ENCODE measurements at regions not wholly inside any gene's neighbourhood (a gene's known extent, or its start where the extent isn't known, plus 50 kb on each side); places are given as distances from the start of the nearest gene placed in this dataset.
"Not testable (repeated sequence)": the region's sequence is repeated elsewhere in the genome, so short reads cannot be mapped to it uniquely, and the experiment has no call there.

DNA sequence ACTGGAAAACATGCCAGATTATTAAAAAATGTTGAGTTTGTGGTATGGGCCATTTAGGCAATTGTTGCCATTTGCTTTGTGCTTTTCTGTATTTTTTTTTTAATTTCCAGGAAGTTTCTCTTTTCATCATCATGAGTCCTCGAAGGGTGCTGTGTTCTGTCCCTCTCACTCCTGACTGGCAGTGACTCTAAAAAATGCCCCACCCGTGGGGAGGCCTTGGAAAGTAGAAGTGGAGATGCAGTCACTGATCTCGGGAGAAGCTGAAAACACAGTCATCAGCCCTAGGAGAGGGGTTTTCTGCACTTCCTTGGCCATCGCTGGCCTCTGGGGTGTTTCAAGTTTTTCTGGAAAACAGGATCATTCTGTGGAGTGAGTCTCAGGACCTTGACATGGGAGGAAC is 98.5 kb upstream of the GRK3 start:
- H3K4me3 ChIP-seq (ENCODE audit: control insufficient read depth, low read depth, low read length), result no peak overlapping the region
- no peak for DNase-seq (ENCODE audit: low read depth)
- TF ChIP-seq, protein P1, sequence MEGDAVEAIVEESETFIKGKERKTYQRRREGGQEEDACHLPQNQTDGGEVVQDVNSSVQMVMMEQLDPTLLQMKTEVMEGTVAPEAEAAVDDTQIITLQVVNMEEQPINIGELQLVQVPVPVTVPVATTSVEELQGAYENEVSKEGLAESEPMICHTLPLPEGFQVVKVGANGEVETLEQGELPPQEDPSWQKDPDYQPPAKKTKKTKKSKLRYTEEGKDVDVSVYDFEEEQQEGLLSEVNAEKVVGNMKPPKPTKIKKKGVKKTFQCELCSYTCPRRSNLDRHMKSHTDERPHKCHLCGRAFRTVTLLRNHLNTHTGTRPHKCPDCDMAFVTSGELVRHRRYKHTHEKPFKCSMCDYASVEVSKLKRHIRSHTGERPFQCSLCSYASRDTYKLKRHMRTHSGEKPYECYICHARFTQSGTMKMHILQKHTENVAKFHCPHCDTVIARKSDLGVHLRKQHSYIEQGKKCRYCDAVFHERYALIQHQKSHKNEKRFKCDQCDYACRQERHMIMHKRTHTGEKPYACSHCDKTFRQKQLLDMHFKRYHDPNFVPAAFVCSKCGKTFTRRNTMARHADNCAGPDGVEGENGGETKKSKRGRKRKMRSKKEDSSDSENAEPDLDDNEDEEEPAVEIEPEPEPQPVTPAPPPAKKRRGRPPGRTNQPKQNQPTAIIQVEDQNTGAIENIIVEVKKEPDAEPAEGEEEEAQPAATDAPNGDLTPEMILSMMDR (conservative IDR thresholded peaks at IDR 0.05; ENCODE audit: control insufficient read depth, insufficient read depth, low read depth, low read length), result no peak

DNA sequence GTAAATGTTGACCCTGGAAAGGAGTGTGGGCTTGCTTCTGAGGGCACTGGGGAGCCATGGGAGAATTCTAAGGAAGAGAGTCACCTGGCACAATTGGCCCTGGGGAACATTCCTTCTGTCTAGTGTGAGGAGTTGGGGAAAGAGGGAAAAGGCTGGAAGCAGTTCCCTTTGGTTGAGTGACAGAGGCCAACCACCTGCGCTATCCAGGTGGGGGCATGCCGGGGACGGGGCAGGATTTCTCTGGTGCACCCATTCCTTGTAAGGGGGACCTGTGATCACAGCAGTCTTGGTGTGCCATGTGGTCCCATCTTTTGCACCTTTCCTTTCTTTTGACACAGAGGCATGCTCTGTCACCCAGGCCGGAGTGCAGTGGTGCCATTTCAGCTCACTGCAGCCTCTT is 92.1 kb upstream of the GRK3 start:
- DNase-seq (ENCODE audit: low read depth), result no peak
- TF ChIP-seq, protein P1 (conservative IDR thresholded peaks at IDR 0.05; ENCODE audit: control insufficient read depth, insufficient read depth, low read depth, low read length), result no peak
- H3K4me3 ChIP-seq (ENCODE audit: control insufficient read depth, low read depth, low read length), result no peak overlapping the region

DNA sequence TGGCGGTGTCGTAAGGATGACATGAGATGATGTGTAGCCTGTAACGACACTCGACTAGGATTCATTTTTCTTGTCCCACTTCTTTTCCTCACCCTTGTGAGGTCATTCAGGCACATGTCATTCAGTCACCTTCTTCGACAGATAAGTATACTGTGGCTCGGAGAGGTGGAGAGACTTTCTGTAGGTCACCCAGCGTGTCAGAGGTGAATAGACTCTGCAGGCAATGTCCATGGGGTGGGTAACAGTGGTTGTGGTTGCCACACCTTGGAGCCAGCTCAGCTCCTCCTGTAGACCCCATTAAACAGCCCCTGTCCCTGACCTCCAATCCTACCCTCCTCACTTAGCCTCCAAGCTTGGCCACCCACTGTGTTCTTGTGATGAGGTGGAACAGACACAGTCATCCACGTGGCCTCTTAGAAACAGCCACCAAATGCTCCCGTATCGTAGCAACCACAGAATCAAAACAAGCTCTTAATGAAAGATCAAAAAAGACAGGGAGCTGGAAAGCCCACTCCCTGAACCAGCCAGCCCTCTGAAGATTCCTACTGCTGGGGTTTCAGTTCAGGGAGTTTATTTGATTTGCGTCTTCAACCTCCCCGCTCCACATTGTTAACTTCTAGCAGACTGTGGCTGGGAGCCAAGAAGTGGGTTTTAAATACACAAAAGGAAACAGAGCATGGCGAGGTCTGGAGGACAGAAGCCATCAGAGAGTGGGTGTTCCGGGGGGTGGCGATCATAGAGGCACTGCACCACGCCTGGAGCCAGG is 89.0 kb upstream of the GRK3 start:
- TF ChIP-seq, protein P1 (conservative IDR thresholded peaks at IDR 0.05; ENCODE audit: control insufficient read depth, insufficient read depth, low read depth, low read length), result no peak
- no peak overlapping the region for H3K4me3 ChIP-seq (ENCODE audit: control insufficient read depth, low read depth, low read length)
- peak; percentile 27 for DNase-seq (ENCODE audit: low read depth)

DNA sequence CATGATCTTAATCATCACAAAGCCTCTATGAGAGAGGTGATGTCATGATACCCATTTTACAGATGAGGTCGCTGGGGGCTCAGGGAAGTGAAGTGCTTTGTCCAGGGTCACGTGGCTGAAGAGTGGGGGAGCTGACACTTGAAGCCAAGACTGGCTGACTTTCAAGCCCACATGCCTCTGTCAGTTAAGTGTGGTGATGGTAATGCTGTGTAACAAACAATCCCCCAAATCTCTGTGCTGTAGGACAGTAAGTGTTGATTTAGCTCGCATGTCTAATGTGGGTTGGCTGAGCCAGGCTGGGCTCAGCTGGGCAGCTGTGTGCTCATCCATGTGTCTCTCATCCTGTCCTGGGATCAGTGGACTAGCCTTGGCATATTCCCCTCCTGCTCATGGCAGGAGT is 87.1 kb upstream of the GRK3 start:
- no peak overlapping the region for H3K4me3 ChIP-seq (ENCODE audit: control insufficient read depth, low read depth, low read length)
- DNase-seq (ENCODE audit: low read depth), result no peak
- TF ChIP-seq, protein P1 (conservative IDR thresholded peaks at IDR 0.05; ENCODE audit: control insufficient read depth, insufficient read depth, low read depth, low read length), result no peak

DNA sequence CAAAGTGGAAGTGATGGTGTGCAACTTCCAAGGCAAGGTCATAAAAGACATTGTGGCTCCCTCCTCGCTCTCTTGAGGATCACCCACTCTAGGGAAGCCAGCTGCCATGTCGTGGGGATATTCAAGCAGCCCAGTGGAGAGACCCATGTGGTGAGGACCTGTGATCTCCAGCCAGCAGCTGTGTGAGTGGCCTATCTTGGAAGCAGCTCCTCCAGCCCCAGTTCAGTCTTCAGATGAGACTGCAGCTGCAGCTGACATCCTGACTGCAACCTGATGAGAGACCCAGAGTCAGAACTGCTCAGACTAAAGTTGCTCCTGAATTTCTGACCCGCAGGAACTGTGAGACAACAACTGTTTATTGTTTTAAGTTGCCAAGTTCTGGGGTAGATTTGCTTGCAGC is 86.4 kb upstream of the GRK3 start:
- TF ChIP-seq, protein P1 (conservative IDR thresholded peaks at IDR 0.05; ENCODE audit: control insufficient read depth, insufficient read depth, low read depth, low read length), result no peak
- no peak for DNase-seq (ENCODE audit: low read depth)
- no peak overlapping the region for H3K4me3 ChIP-seq (ENCODE audit: control insufficient read depth, low read depth, low read length)

DNA sequence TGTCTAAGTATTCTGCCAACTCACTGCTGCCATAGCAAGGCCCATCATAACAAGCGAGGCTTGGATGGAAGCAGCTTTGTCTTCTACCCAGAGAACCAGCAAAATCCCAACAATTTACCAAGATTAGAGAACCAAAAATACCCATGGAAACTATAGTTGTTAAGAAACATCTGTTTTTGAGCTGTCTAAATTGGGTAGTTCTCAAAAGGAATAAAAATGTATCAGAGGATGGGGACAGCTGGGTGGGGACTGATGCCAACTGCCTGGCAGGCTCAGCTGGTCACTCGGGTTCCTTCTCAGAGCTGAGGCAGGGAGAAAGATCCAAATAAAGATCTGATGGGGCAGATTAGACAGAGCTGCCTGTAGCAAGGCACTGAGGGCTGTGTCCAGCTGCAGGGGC is 85.9 kb upstream of the GRK3 start:
- no peak for DNase-seq (ENCODE audit: low read depth)
- no peak overlapping the region for H3K4me3 ChIP-seq (ENCODE audit: control insufficient read depth, low read depth, low read length)
- TF ChIP-seq, protein P1 (conservative IDR thresholded peaks at IDR 0.05; ENCODE audit: control insufficient read depth, insufficient read depth, low read depth, low read length), result no peak

DNA sequence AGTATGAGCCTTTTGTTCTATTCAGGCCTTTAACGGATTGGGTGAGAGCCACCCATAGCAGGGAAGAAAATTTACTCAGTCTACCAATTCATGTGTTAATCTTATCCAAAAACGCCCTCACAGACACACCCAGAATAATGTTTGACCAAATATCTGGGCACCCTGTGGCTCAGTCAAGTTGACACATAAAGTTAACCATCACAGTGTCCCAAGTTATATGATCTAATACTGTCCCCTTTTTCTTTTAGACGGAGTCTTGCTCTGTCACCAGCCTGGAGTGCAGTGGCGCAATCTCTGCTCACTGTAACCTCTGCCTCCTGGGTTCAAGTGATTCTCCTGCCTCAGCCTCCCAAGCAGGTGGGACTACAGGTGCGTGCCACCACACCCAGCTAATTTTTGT is 83.6 kb upstream of the GRK3 start:
- not testable (repeated sequence) for DNase-seq (ENCODE audit: low read depth); H3K4me3 ChIP-seq (ENCODE audit: control insufficient read depth, low read depth, low read length)

All from fibroblast of mammary gland (primary cell).